ENCODE measurements at regions not wholly inside any gene's neighbourhood (a gene's known extent, or its start where the extent isn't known, plus 50 kb on each side); places are given as distances from the start of the nearest gene placed in this dataset.
"Not testable (repeated sequence)": the region's sequence is repeated elsewhere in the genome, so short reads cannot be mapped to it uniquely, and the experiment has no call there.

GRCh38 chr2:195124391-195125079, 532.5 kb upstream of the SLC39A10 start:
- no peak for DNase-seq

DNA sequence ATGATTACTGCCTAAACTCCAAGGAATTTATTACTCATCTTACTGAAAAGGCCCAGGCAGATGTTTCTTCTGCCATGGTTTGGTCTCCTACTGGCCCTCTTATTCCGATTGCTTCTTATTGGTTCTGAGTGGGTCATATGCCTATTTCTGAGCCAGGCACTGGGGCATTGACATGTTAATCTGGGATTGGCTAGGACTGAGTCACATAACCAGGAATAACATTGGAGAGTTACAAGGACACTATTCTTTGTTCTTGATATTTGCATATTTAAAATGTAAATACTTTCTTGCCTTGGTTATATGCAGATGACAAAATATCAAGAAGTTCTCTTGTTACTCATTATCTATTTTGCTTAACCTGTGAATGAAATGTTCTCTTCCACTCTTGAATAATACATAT, 534.4 kb upstream of the SLC39A10 start:
- DNase-seq = no peak

GRCh38 chr2:195121341-195121740, 535.7 kb upstream of the SLC39A10 start:
- no peak for DNase-seq

DNA sequence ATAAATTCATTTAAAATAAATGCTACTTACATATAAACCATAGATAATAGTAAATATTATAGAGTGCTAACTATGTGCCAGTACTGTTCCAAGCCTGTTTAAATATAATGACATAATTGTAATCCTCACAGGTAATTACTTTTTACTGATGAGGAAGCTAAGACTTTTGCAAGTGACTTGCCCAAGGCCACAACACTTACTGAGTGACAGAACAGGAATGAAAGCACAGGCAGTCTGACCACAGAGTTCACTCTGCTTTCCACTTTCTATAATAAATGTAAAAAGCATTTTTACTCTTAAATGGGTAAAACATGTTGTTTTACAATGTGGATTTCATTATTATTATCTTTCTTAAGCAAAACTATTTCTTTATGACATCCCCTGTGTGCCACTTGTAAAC, 537.8 kb upstream of the SLC39A10 start:
- no peak for DNase-seq

DNA sequence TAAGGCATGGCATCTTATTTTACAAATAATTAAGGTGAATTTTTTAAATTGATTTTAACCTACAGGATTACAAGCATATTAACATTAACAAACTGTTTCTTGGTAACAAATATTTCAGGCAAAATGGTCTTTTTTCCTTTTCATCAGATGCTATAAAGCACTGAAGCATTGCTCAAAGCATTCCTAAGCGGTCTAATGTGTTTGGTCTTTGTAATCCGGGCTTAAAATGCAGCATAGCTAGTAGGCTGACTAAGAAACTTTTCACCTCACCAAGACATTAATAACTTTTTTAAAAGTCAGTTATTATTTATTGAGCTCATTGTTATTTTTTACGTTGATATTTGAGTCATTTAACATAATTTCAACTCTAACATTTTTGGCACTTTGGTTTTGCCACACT, 538.8 kb upstream of the SLC39A10 start:
- DNase-seq = no peak

DNA sequence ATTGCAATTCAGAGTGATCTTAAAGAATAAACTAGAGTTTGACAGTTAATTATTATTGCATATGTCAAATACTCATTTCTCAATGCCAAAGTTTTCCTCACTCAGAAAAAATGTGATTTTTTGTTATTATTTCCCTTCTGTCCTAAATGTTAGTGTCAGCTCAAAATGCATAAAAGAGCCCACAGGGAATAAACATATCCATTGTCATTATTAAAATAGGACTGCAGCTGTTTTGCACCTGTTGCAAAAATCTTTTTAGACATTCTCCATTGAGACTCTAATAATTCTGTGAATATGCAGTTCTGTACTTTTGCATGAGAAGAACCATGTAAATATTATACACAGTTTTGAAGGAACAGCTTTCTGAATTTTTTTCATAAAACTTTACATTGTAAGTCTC, 540.0 kb upstream of the SLC39A10 start:
- DNase-seq = no peak

DNA sequence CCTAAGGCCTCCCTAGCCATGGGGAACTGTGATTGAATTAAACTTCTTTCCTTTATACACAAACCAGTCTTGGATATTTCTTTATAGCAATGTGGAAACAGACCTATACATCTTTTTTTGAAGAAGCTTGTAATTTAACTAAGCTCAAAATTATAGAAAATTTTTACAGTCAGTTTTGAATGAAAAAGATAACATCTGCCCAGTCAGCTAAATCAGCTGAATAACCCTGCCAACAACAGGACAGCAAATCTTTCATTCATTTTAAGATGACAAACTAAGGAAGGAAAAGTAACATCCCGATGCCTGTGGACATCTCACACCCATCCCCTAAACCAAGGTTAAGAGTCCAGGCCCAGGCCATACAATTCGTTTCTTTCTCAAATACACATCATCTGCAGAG, 541.3 kb upstream of the SLC39A10 start:
- DNase-seq = no peak

DNA sequence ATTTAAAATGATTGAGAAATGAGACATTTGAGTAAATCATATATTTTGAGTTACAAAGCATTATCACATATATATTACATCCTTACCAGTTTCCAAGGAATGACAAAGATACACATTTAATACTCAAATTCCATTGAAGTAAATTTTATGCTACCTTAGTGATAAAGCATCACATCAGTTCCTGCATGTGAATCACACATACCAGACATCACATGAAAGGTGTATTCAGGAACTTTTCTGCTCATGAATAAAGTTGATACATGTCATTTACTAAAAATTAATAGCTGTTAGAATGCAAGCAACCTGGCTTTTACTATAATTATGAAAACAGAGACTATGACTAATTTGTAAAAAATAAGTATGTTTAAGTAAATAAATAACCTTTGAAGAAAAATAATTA, 548.8 kb upstream of the SLC39A10 start:
- DNase-seq = no peak

DNA sequence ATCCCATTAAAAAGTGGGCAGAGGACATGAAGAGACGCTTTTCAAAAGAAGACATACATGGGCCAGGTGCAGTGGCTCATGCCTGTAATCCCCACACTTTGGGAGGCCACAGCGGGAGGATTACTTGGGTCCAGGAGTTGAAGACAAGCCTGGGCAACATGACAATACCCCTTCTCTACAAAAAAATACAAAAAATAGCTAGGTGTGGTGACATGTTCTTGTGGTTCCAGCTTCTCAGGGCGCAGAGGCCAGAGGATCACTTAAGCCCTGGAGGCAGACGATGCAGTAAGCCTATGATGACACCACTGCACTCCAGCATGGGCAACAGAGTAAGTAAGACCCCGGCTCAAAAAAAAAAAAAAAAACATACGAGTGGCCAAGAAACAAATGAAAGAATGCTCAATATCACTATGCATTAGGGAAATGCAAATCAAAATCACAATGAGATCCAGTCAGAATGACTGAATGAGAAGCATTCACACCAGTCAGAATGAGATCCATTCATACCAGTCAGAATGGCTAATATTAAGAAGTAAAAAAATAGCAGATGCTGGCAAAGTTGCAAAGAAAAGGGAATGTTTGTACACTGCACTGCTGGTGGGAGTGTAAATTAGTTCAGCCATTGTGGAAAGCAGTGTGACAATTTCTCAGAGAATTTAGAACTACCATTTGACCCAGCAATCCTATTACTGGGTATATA, 550.2 kb upstream of the SLC39A10 start:
- DNase-seq = no peak

DNA sequence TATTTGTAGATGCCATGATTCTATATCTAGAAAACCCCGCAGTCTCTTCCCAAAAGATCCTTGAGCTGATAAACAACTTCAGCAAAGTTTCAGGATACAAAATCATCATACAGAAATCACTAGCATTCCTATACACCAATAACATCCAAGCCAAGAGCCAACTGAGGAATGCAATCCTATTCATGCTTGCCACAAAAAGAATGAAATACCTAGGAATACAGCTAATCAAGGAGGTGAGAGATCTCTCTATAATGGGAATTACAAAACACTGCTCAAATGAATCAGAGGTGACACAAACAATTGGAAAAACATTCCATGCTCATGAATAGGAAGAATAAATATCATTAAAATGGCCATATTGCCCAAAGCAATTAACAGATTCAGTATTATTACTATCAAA, 551.4 kb upstream of the SLC39A10 start:
- DNase-seq = no peak

- no peak for DNase-seq
Measured at GRCh38 chr2:195094330-195094729, 562.7 kb upstream of the SLC39A10 start.

GRCh38 chr2:195092341-195092740, 564.7 kb upstream of the SLC39A10 start:
- no peak for DNase-seq

DNA sequence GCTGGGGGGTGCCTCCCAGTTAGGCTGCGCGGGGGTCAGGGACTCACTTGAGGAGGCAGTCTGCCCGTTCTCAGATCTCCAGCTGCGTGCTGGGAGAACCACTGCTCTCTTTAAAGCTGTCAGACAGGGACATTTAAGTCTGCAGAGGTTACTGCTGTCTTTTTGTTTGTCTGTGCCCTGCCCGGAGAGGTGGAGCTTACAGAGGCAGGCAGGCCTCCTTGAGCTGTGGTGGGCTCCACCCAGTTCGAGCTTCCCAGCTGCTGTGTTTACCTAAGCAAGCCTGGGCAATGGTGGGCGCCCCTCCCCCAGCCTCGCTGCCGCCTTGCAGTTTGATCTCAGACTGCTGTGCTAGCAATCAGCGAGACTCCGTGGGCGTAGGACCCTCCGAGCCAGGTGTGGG, 584.2 kb upstream of the SLC39A10 start:
- not testable (repeated sequence) for DNase-seq

DNA sequence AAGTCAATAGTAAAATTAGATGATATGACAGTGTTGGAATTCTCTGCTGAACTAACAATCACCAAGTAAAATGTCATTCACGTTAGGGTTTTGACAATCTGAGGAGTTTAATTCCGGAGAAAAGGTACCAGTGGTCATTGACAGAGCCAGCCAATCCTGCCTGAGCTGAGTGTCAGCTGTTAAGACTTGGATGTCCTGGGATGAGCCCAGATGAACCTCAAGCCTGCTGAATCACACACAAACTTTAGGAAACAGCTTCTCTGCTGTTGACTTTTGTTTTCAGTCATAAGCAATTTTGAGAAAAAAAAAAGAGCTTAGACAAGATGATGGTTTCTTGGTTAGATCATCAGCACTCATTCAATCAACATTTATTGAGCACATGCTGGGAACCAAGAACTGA, 600.0 kb upstream of the SLC39A10 start:
- no peak for DNase-seq

GRCh38 chr2:195055996-195056395, 601.0 kb upstream of the SLC39A10 start:
- no peak for DNase-seq

GRCh38 chr2:195051401-195051800, 605.6 kb upstream of the SLC39A10 start:
- DNase-seq = no peak

DNA sequence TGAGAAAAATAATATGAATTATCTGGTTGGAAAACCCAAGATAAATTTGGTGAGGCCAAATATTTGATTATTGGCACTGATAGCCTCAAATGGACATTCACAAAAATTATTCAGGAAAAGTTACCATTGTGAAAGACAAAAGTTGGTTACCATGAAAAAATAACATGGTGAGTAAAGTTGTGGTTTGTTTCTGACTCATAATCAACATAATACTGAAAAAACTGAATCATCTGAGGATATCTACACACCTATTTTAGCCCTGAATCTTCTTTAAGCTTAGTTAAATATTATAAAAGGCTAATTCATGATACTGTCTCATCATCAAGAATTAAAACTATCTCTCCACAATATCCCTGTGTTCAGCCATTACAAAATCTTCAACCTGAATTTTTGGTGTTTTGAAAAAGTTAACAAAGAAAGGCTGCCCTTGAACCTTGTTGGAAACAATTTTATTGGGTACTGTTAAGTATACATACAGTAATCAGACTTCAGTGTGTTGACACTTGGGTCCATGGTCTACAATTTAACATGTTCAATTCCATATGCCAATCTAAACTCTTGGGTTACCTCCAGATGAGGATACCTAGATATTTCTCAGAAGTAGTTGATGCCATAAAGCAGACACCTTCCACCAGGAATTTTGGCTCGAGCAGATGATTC, 607.5 kb upstream of the SLC39A10 start:
- no peak for DNase-seq

- no peak for DNase-seq
Measured at GRCh38 chr2:195047955-195048354, 609.1 kb upstream of the SLC39A10 start.

DNA sequence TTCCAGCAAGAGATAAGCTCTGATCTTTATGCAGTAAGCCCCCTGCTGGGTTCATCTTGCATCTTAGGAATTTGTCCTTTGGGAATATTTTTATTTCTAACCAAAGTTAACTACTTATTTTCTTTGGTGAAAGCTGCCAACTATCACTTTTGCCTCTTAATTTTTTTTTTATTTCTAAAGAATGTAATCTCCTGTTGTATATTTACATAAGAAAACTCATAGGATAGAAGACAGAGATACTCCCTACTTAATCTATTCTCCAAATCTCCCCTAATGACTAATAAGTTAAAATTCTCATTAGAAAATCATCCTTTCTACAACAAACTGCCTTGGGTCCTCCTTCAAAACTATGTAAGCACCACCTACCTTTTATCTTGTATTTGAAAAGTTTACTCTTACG, 612.2 kb upstream of the SLC39A10 start:
- DNase-seq = no peak

- no peak for DNase-seq
Measured at GRCh38 chr2:195038153-195038552, 618.9 kb upstream of the SLC39A10 start.

DNA sequence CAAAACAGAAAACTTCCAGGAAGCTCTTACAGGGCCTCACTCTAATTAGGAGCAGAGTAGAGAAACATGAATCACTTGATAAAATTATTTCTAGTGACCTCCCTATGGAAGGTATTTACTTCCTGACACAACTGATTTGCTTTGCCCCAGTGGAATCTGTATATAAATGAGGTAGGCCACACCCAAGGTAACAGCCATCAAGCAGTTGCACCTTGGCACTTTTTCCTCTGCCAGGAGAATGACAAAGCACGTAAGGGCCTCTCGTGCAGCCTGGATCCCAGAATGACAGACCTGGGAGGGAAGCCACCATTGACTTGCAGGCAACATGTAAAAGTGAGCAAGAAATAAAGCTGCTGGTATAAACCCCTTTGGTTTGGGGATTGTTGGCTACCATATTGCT, 620.0 kb upstream of the SLC39A10 start:
- no peak for DNase-seq

DNA sequence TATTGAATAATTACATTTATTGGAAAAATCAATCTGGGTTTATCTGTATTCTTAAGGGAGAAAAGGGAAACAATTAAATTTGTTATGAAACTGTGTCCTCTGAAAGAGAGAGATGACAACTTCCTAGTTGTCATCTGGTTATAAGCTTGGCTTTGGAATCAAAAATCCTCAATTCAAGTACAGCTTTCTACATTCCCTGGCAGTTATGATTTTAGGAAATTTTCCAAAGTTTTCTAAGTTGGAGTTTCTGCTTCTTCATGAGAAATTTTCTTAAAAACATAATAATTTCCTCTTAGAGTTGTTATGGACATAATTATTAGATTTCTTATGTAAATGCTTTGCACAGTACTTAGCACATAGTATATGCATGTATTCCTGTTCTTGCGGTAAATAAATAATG, 625.6 kb upstream of the SLC39A10 start:
- no peak for DNase-seq

DNA sequence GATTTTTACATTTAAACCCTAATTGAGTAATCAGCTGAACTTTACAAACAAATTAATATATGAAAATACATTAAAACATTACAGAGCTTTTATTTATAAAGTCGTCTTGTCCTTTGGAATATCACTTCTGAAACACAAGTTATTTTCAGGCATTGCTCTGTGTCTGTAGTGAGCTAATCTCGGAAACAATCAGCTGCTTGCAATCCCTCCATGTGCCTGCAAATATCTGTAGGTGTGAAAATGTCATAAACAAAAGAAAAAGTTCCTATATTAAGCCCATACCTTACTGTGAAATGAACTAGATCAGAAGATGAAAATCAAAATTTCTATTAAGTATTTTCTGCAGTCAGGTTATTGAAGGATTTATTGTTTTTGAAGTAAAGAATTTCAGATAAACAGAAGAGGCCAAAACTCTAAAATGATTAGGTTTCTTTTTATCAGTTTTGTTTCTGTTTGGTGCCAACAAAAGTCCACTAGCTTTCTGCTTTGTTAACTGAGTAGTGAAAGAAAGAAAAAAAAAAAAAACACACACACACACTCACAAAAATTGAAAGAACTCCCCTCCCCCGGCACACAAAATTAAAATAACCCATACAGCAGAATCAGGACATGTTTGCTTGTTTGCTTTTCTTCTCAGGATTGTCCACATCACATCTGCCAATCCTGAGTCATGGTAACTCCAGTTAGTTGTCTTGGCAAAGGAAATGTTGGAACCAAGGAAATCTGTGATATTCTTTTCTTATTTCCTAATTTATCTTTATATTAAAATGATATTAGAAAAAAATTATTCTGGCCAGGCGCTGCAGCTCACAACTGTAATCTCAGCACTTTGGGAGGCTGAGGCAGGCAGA, 627.0 kb upstream of the SLC39A10 start:
- DNase-seq = no peak
